Activated T-helper 2 cell treated with anti-CD3 and anti-CD28 coated beads, Interferon-gamma antibody, Interleukin-2, Interleukin-4, amounts not matched to agents 10 μg/mL and 5 μg/mL and 100 μg/mL, durations not matched to agents 14 hours and 24 hours and 36 hours (primary cell): ENCODE measurements at regions not wholly inside any gene's neighbourhood (a gene's known extent, or its start where the extent isn't known, plus 50 kb on each side); places are given as distances from the start of the nearest gene placed in this dataset.
"Not testable (repeated sequence)": the region's sequence is repeated elsewhere in the genome, so short reads cannot be mapped to it uniquely, and the experiment has no call there.

Source experiments
- DNase-seq: peaks from one replicate; pipeline ENCODE4 v3.0.0; 2021; ENCODE audit warnings: low spot score
- H3K27ac Mint-ChIP-seq: one replicate; pipeline ENCODE4 v1.8.0; 2021; ENCODE audit warnings: mixed read lengths
- H3K27me3 Mint-ChIP-seq: one replicate; pipeline ENCODE4 v1.8.0; 2021; ENCODE audit warnings: low read depth, mixed read lengths
- H3K36me3 Mint-ChIP-seq: one replicate; pipeline ENCODE4 v1.8.0; 2021; ENCODE audit warnings: low read depth, mixed read lengths
- H3K4me1 Mint-ChIP-seq: one replicate; pipeline ENCODE4 v1.8.0; 2021; ENCODE audit warnings: low read depth, mixed read lengths
- H3K4me3 Mint-ChIP-seq: one replicate; pipeline ENCODE4 v1.8.0; 2021; ENCODE audit warnings: low read depth, mild to moderate bottlenecking, moderate library complexity, mixed read lengths
- H3K9me3 Mint-ChIP-seq: one replicate; pipeline ENCODE4 v1.8.0; 2021; ENCODE audit warnings: mixed read lengths
- intact Hi-C: fragments of 100-400 bp; cut with micrococcal nuclease; formaldehyde crosslinking; loops from one replicate; pipeline ENCODE4 v1.15.1; 2023

DNA sequence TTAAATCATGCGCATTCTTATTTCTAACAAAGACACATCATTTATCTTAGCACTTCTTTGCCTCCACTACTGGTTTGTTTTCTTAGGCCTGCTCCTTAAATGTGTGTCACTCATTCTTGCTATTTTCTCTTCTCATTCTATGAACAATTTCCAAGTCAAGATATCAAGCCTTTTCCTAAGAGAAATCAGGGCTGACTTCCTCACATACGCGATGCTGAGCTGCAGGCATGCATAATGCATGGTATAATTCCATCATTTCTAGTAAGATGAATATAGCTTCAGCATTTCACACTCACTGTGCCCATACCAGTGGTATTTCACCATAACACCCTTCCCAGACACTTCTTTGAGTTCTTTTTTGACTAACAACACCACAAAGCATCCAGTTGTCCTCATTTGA, 838.9 kb upstream of the DDX18 start:
- Mint-ChIP-seq H3K4me3 (no peak overlapping the region), H3K36me3 (no peaks in the 10 kb centered on the region), H3K27me3 (no peaks in the 10 kb centered on the region), H3K27ac (no peak overlapping the region), H3K9me3 (peaks cover 31% of the 10 kb centered on the region), H3K4me1 (no peaks in the 10 kb centered on the region)
- intact Hi-C loops, result no loop called here
- no peak for DNase-seq

DNA sequence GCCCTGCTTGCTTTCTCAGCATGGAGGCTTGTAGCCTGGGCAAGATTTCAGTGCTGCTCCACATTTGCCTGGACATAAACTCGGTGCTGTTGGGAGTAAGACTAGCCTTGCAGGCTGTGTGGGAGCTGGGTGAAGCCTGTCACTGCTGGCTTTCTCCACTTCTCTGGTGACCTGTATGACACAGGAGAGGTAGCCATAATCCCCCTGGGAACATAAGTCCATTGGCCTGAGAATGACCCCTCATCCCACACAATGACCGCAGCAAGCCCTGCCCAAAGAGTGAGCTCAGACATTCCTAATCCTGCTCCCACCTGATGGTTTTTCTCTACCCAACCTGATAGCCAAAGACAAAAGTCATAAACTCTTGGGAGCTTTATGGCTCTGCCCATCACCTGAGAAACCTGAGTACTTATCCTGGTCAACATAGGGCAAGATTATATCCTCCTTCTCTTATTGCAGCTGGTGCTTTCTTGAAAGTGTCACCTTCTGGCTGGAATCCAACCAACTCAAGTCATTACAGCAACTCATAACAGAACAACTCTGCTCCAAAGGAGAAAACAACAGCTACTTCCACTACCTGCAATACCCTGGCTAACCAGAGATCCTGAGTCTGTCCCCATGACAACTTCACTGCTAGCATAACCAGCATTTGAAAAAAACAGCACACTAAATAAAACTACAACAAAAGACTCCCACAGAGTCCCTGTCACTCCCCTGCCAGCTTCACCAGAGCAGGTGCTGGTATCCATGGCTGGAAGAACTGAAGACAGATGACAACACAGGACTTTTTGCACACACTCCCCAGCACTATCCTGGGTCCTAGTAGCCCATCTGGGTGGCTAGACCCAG, 834.4 kb upstream of the DDX18 start:
- DNase-seq, result no peak
- Mint-ChIP-seq H3K36me3 (no peaks in the 10 kb centered on the region), H3K4me3 (no peak overlapping the region), H3K27me3 (no peaks in the 10 kb centered on the region), H3K4me1 (no peaks in the 10 kb centered on the region), H3K9me3 (peaks cover 55% of the 10 kb centered on the region), H3K27ac (no peak overlapping the region)
- intact Hi-C loops, result no loop called here

DNA sequence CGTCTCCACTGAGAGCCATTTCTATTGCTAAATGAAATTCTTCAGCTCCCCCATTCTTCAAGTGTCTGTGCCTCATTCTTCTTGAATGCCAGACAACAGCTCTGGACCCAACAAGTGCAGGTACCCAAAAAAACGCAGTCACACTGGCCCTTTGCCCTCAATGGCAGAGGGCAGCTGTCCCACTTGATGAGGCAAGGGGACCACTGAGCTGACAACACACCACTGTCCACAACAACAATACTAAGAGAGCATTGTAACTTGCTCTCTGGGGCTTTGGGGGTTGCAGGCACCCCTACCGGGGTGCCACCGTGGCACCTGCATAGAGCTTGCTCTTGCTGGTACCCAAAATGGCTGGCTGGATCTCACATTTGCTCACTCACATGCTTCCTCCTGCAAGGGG, 827.0 kb upstream of the DDX18 start:
- Mint-ChIP-seq H3K36me3 (no peaks in the 10 kb centered on the region), H3K4me3 (no peak overlapping the region), H3K27ac (no peak overlapping the region), H3K4me1 (no peaks in the 10 kb centered on the region), H3K9me3 (peaks cover 54% of the 10 kb centered on the region), H3K27me3 (no peaks in the 10 kb centered on the region)
- DNase-seq, result no peak
- intact Hi-C loops, result no loop called here

DNA sequence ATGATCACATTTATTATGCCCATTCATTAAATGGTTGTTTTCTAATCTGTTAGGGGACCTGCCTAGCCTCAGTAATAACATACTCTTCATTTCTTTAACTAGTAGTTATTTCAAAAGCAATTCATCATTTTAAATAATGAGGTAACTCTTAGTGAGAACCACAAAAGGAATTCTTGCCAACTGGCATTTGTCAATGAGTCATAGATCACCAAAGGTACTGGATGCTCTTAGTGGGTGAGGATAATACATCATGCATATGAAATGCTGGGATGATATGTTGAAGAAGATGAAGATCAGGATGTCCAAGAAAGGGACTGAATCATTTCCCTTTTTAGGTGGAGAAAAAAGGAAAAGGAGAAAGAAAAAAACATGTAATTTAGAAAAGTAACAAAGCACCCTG, 826.2 kb upstream of the DDX18 start:
- no peaks in the 10 kb centered on the region for H3K4me1 Mint-ChIP-seq
- no peaks in the 10 kb centered on the region for H3K27me3 Mint-ChIP-seq
- DNase-seq, result no peak
- H3K9me3 Mint-ChIP-seq, result peaks cover 54% of the 10 kb centered on the region
- no peaks in the 10 kb centered on the region for H3K36me3 Mint-ChIP-seq
- intact Hi-C loops, result no loop called here
- H3K4me3 Mint-ChIP-seq, result no peak overlapping the region
- no peak overlapping the region for H3K27ac Mint-ChIP-seq

DNA sequence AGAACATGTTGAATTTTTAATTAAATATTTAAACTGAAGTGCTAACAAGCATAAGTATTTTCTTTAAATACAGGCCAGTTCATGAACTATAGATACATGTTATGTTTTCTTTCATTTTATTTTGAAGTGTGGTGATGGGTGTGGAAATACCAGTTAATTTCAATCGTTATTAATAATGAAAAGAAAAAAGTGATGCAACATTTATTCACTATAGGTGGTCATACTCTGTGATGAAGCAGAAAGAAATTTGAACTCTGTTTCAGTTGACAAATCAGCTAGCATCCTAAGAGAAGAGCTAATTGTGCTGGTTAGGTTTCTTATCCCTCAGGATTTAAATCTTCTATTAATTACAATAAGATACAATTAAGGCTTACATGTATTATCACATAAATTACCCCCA, 795.1 kb upstream of the DDX18 start:
- DNase-seq, result no peak
- H3K27ac Mint-ChIP-seq, result no peak overlapping the region
- H3K36me3 Mint-ChIP-seq, result no peaks in the 10 kb centered on the region
- intact Hi-C loops, result no loop called here
- H3K27me3 Mint-ChIP-seq, result no peaks in the 10 kb centered on the region
- H3K9me3 Mint-ChIP-seq, result no peaks in the 10 kb centered on the region
- no peak overlapping the region for H3K4me3 Mint-ChIP-seq
- no peaks in the 10 kb centered on the region for H3K4me1 Mint-ChIP-seq

DNA sequence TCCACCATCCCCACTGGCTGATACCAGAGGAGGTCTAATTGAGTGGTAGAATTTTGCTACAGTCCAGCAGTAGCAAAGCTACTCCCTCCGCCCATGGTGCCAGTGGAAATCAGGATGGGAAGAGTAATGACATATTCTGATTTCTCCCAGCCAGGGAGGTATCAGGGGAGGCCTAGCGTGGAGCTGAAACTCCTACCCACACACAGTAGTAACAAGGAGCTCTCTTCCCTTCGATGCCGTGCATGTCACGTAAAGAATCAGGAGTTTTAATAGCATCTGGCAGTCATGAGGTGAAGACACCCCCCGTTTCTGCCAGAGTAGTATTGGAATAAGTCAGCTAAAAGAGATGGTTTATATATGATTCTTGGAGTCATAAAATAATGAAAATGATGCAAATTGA, 786.8 kb upstream of the DDX18 start:
- Mint-ChIP-seq H3K27ac (no peak overlapping the region), H3K27me3 (no peaks in the 10 kb centered on the region), H3K9me3 (peaks cover 32% of the 10 kb centered on the region), H3K4me1 (no peaks in the 10 kb centered on the region), H3K36me3 (no peaks in the 10 kb centered on the region), H3K4me3 (no peak overlapping the region)
- no peak for DNase-seq
- intact Hi-C loops, result no loop called here

DNA sequence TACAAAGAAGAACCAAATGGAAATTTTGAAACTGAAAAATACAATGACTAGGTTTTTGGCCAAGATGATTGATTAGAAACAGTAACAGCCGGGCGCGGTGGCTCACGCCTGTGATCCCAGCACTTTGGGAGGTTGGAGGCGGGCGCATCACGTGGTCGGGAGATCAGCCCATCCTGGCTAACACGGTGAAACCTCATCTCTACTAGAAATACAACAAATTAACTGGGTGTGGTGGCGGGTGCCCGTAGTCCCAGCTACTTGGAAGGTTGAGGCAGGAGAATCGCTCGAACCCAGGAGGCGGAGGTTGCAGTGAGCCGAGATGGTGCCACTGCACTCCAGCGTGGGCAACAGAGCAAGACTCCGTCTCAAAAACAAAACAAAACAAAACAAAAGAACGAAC, 785.8 kb upstream of the DDX18 start:
- intact Hi-C loops, result not testable (repeated sequence)

DNA sequence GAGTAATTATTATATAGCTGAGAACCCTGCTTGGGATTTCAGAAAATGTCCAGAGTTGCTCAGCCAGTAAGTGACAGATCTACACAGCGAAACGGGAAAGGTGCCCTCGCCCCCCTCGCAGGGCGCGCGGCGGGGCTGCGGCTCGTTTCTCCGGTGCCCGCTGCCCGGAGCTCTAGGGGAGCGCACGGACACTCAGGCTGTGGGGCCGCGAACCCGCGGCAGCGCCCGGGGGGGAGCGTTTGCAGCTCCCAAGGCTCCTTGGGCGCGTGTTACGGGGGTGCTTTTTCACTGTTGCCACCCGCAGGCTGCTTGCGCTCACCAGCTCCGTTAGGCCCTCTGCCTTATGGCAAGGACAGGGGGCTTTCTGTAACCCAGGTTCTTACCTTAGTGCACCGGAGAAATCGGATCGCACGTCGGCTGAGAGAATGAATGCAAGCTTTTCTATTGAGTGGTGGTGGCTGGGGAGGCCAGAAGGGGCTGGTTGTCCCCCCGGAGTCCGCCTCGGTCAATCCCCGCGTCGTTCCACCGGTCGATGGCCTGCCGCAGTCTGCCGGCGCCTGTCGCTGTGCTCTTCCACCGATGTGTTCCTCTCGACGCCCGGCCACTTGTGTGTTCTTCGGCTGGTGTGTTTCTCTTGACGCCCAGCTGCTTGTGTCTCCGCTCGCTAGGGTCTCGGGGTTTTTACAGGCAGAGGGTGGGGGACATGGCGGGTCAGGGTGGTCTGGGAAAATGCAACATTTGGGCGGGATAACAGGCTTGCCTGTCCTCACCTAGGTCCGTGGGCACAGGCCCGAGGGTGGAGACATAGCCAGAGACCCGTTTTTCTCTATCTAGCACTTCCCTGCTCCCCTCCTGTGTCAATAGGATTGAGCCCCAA, 758.8 kb upstream of the DDX18 start:
- H3K9me3 Mint-ChIP-seq, result peaks cover 37% of the 10 kb centered on the region
- intact Hi-C loops, result no loop called here
- no peaks in the 10 kb centered on the region for H3K27me3 Mint-ChIP-seq

More for the DNA sequence above, 785.8 kb upstream of the DDX18 start:
- H3K36me3 Mint-ChIP-seq, H3K4me1 Mint-ChIP-seq, DNase-seq, H3K27ac Mint-ChIP-seq, H3K4me3 Mint-ChIP-seq, H3K27me3 Mint-ChIP-seq: not testable (repeated sequence)
- H3K9me3 Mint-ChIP-seq, result peaks cover 39% of the 10 kb centered on the region

DNA sequence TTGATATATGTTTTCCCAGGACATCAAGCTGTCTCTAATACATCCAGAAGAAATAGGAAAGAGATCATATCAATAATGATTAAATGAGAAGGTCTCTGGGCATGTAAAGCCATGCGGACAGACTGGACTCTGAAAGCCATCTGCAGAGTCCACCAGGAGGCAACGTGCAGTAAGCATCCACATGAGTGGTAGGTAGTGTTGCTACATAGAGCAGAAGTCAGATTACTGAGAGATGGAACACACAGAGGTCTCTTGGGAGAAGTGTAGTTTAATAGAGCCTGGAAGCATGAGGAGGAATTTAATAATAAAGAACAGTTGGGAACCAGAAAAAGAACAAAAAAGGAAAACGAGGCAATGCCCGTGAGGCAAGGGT, 758.1 kb upstream of the DDX18 start:
- peaks cover 31% of the 10 kb centered on the region for H3K9me3 Mint-ChIP-seq
- no peak overlapping the region for H3K4me3 Mint-ChIP-seq
- H3K27me3 Mint-ChIP-seq, result no peaks in the 10 kb centered on the region
- H3K4me1 Mint-ChIP-seq, result no peaks in the 10 kb centered on the region
- no peaks in the 10 kb centered on the region for H3K36me3 Mint-ChIP-seq
- H3K27ac Mint-ChIP-seq, result no peak overlapping the region
- intact Hi-C loops, result no loop called here
- DNase-seq, result no peak

More for the DNA sequence above, 758.8 kb upstream of the DDX18 start:
- DNase-seq, result no peak
- no peak overlapping the region for H3K4me3 Mint-ChIP-seq
- H3K36me3 Mint-ChIP-seq, result no peaks in the 10 kb centered on the region
- no peak overlapping the region for H3K27ac Mint-ChIP-seq
- no peaks in the 10 kb centered on the region for H3K4me1 Mint-ChIP-seq

DNA sequence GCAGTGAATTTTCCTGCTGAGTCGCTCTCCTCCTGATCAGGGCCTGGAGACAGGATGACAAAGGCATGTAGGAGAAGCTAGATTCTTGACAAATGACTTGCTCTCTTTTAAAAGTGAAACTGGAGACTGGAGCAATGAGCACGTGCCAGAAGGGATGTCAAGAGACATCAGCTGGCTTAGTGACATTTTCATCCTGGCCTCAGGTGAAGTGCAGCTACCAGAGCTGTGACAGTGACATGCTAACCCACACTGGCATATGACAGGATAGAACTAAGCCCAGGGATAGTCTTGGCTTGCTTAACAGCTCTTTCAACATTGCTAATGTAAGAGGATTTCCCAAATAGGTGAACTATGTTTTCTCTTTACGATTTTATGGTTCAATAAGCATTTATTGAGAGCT, 757.5 kb upstream of the DDX18 start:
- no peak for DNase-seq
- intact Hi-C loops, result no loop called here
- Mint-ChIP-seq H3K4me1 (no peaks in the 10 kb centered on the region), H3K36me3 (no peaks in the 10 kb centered on the region), H3K27me3 (no peaks in the 10 kb centered on the region), H3K27ac (no peak overlapping the region), H3K4me3 (no peak overlapping the region), H3K9me3 (peaks cover 30% of the 10 kb centered on the region)

DNA sequence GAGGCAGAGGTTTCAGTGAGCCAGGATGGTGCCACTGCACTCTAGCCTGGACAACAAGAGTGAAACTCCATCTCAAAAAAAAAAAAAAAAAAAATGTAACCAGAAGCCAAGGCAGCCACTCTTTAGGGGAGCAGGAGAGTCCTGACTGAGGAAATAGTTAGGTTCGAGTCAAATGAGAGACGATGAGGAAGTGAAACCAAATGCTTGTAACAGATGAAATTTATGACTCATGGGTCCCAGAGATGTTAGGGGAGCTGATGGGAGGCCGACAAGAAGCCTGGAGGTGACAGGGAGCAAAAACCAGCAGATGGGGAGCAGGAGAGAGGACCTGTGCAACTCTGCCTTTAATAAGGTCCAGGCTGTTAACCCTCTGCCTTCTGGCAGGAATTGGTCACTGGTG, 756.1 kb upstream of the DDX18 start:
- Mint-ChIP-seq H3K9me3 (peaks cover 34% of the 10 kb centered on the region), H3K27me3 (no peaks in the 10 kb centered on the region), H3K36me3 (no peaks in the 10 kb centered on the region), H3K27ac (no peak overlapping the region), H3K4me1 (no peaks in the 10 kb centered on the region), H3K4me3 (no peak overlapping the region)
- intact Hi-C loops, result no loop called here
- no peak for DNase-seq

DNA sequence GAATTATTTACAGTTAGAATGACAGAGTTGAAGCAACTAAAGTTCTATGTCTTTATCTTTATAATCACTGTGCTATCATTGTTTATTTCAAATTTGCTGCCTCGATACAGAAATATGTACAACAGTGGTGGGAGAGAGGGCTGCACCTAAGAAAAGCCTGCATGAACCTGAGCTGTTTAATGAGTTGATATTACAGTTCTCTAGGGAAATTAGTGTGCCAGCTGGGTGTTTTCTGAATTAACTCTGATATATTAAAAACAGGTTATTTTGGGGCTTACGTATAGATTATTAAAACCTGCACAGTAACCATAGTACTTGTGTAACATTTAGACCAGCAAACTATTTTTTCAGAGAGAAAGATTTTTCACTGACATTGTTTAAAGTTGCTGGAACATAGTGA, 750.5 kb upstream of the DDX18 start:
- no peak overlapping the region for H3K4me3 Mint-ChIP-seq
- H3K9me3 Mint-ChIP-seq, result peaks cover 31% of the 10 kb centered on the region
- H3K4me1 Mint-ChIP-seq, result no peaks in the 10 kb centered on the region
- H3K27me3 Mint-ChIP-seq, result no peaks in the 10 kb centered on the region
- no peak for DNase-seq
- intact Hi-C loops, result no loop called here
- no peaks in the 10 kb centered on the region for H3K36me3 Mint-ChIP-seq
- H3K27ac Mint-ChIP-seq, result no peak overlapping the region

DNA sequence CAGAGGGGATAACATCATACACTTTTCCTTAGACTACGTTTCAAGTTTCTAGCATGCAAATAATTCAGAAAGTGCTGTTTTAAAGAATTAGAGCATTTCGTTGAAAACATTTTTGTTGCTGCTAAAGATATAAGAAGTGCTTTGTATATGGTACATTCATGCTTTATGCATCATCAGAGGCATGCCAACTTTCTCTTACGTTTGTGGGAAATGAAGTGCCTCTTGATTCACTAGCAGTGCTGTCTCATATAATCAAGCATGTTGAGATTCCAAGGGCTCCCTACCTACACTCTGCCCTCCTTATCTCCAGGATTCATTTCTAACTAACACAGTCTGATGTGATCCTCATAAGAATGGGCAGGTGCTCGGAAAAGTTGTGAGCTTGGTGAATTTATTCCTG, 748.6 kb upstream of the DDX18 start:
- no peaks in the 10 kb centered on the region for H3K4me1 Mint-ChIP-seq
- peaks cover 34% of the 10 kb centered on the region for H3K9me3 Mint-ChIP-seq
- H3K36me3 Mint-ChIP-seq, result no peaks in the 10 kb centered on the region
- DNase-seq, result no peak
- no peaks in the 10 kb centered on the region for H3K27me3 Mint-ChIP-seq
- intact Hi-C loops, result no loop called here
- no peak overlapping the region for H3K27ac Mint-ChIP-seq
- no peak overlapping the region for H3K4me3 Mint-ChIP-seq
